Osteoblast (primary cell): ENCODE measurements at regions not wholly inside any gene's neighbourhood (a gene's known extent, or its start where the extent isn't known, plus 50 kb on each side); places are given as distances from the start of the nearest gene placed in this dataset.

ENCODE experiments used
- DNase-seq: peaks from one replicate; pipeline ENCODE4 v3.0.0; 2011; ENCODE audit warnings: low spot score, mixed read lengths; ENCODE audit not compliant: insufficient read length; ENCODE audit errors: missing footprints
- H2AFZ ChIP-seq: 2 replicates; pipeline ENCODE4 v1.6.0; 2011; ENCODE audit warnings: mild to moderate bottlenecking, low read length
- H3K27ac ChIP-seq: 2 replicates; pipeline ENCODE4 v1.5.1; 2011; ENCODE audit warnings: mild to moderate bottlenecking, low read depth, low read length, moderate library complexity
- H3K27me3 ChIP-seq: 2 replicates; pipeline ENCODE4 v1.6.0; 2012; ENCODE audit warnings: mild to moderate bottlenecking, control low read depth, inconsistent platforms, low read length, moderate library complexity; ENCODE audit not compliant: insufficient read depth
- H3K36me3 ChIP-seq: 2 replicates; pipeline ENCODE4 v1.5.1; 2011; ENCODE audit warnings: mild to moderate bottlenecking, low read length, control low read depth, moderate library complexity; ENCODE audit not compliant: insufficient read depth
- H3K4me1 ChIP-seq: 2 replicates; pipeline ENCODE4 v1.5.1; 2011; ENCODE audit warnings: mild to moderate bottlenecking, low read length, control low read depth, moderate library complexity; ENCODE audit not compliant: insufficient read depth
- H3K4me2 ChIP-seq: 2 replicates; pipeline ENCODE4 v1.6.0; 2011; ENCODE audit warnings: mild to moderate bottlenecking, low read length; ENCODE audit not compliant: insufficient read depth
- H3K4me3 ChIP-seq: fragments of 200-600 bp; sonication (generic); 3 replicates; pipeline ENCODE4 v1.5.1; 2012; ENCODE audit warnings: mild to moderate bottlenecking, low read length, inconsistent platforms; ENCODE audit not compliant: insufficient read depth
- H3K79me2 ChIP-seq: 2 replicates; pipeline ENCODE4 v1.6.0; 2012; ENCODE audit warnings: mild to moderate bottlenecking, low read length, control low read depth, inconsistent platforms; ENCODE audit not compliant: insufficient read depth
- H3K9me3 ChIP-seq: 2 replicates; pipeline ENCODE4 v1.5.1; 2011; ENCODE audit warnings: low read depth, low read length, control low read depth
- H4K20me1 ChIP-seq: 2 replicates; pipeline ENCODE4 v1.6.0; 2012; ENCODE audit warnings: mild to moderate bottlenecking, low read length, control low read depth; ENCODE audit not compliant: insufficient read depth
- CTCF ChIP-seq: IDR thresholded peaks from 2 replicates; pipeline ENCODE4 v1.5.1; 2011; ENCODE audit warnings: mild to moderate bottlenecking, low read depth, low read length, moderate library complexity; ENCODE audit errors: extremely low read depth

- peak; percentile 11 for DNase-seq
- no peak overlapping the region for H2AFZ ChIP-seq
Observed at GRCh38 chr5:24110004-24110615, 534.7 kb downstream of the CDH10 start.

GRCh38 chr5:24112420-24112819 lies 532.4 kb downstream of the CDH10 start:
- H3K4me3 ChIP-seq, result no peak overlapping the region
- H3K27ac ChIP-seq, result no peak overlapping the region
- TF ChIP-seq CTCF, result no peak
- H3K27me3 ChIP-seq, result no peaks in the 10 kb centered on the region
- DNase-seq, result no peak
- no peak overlapping the region for H3K4me2 ChIP-seq
- H3K9me3 ChIP-seq, result no peaks in the 10 kb centered on the region
- no peak overlapping the region for H2AFZ ChIP-seq
- H3K36me3 ChIP-seq, result no peaks in the 10 kb centered on the region
- no peaks in the 10 kb centered on the region for H3K4me1 ChIP-seq
- H3K79me2 ChIP-seq, result no peaks in the 10 kb centered on the region
- no peaks in the 10 kb centered on the region for H4K20me1 ChIP-seq

More at GRCh38 chr5:24110004-24110615, 534.7 kb downstream of the CDH10 start:
- no peak overlapping the region for H3K4me2 ChIP-seq
- no peaks in the 10 kb centered on the region for H3K9me3 ChIP-seq
- H3K79me2 ChIP-seq, result no peaks in the 10 kb centered on the region
- TF ChIP-seq CTCF, result peak; percentile 16
- H3K36me3 ChIP-seq, result no peaks in the 10 kb centered on the region
- H3K27me3 ChIP-seq, result no peaks in the 10 kb centered on the region
- H3K27ac ChIP-seq, result no peak overlapping the region
- no peaks in the 10 kb centered on the region for H4K20me1 ChIP-seq
- H3K4me1 ChIP-seq, result no peaks in the 10 kb centered on the region
- no peak overlapping the region for H3K4me3 ChIP-seq

- no peaks in the 10 kb centered on the region for H4K20me1 ChIP-seq
- no peak overlapping the region for H3K4me2 ChIP-seq
- H3K27ac ChIP-seq, result no peak overlapping the region
- no peaks in the 10 kb centered on the region for H3K27me3 ChIP-seq
- H3K36me3 ChIP-seq, result no peaks in the 10 kb centered on the region
- H3K9me3 ChIP-seq, result peaks cover 2% of the 10 kb centered on the region
- TF ChIP-seq CTCF, result no peak
- no peaks in the 10 kb centered on the region for H3K79me2 ChIP-seq
- H2AFZ ChIP-seq, result no peak overlapping the region
- DNase-seq, result no peak
- H3K4me3 ChIP-seq, result no peak overlapping the region
- H3K4me1 ChIP-seq, result no peaks in the 10 kb centered on the region
Observed at GRCh38 chr5:24118351-24118750, 526.4 kb downstream of the CDH10 start.

- Histone ChIP-seq H4K20me1 (no peaks in the 10 kb centered on the region), H3K4me3 (no peak overlapping the region), H2AFZ (no peak overlapping the region), H3K4me1 (no peaks in the 10 kb centered on the region), H3K9me3 (no peaks in the 10 kb centered on the region), H3K4me2 (no peak overlapping the region), H3K27me3 (no peaks in the 10 kb centered on the region), H3K79me2 (no peaks in the 10 kb centered on the region), H3K27ac (no peak overlapping the region), H3K36me3 (no peaks in the 10 kb centered on the region)
- no peak for DNase-seq
- TF ChIP-seq CTCF, result no peak
Observed at GRCh38 chr5:24135536-24135935, 509.2 kb downstream of the CDH10 start.
